Coronary artery (tissue), 2 donors: ENCODE measurements at regions not wholly inside any gene's neighbourhood (a gene's known extent, or its start where the extent isn't known, plus 50 kb on each side); places are given as distances from the start of the nearest gene placed in this dataset.

Source experiments
- DNase-seq: peaks from one replicate; pipeline ENCODE4 v3.0.0-alpha.2; 2017; ENCODE audit warnings: low spot score
- H3K27ac ChIP-seq, 2 donors: fragments of 200-600 bp; sonication (generic); one replicate each; pipeline ENCODE4 v1.5.1; 2016 to 2019
- H3K4me3 ChIP-seq: fragments of 200-600 bp; sonication (generic); 2 replicates; pipeline ENCODE4 v1.5.1; 2016; ENCODE audit warnings: mild to moderate bottlenecking, moderate library complexity
- TF ChIP-seq, protein P1 (sequence below): fragments of 200-600 bp; sonication (generic); IDR thresholded peaks from one replicate; pipeline ENCODE4 v1.5.1; 2019; ENCODE audit warnings: antibody characterized with exemption

- no peak overlapping the region for H3K27ac ChIP-seq
- no peak for DNase-seq
- TF ChIP-seq, protein P1, sequence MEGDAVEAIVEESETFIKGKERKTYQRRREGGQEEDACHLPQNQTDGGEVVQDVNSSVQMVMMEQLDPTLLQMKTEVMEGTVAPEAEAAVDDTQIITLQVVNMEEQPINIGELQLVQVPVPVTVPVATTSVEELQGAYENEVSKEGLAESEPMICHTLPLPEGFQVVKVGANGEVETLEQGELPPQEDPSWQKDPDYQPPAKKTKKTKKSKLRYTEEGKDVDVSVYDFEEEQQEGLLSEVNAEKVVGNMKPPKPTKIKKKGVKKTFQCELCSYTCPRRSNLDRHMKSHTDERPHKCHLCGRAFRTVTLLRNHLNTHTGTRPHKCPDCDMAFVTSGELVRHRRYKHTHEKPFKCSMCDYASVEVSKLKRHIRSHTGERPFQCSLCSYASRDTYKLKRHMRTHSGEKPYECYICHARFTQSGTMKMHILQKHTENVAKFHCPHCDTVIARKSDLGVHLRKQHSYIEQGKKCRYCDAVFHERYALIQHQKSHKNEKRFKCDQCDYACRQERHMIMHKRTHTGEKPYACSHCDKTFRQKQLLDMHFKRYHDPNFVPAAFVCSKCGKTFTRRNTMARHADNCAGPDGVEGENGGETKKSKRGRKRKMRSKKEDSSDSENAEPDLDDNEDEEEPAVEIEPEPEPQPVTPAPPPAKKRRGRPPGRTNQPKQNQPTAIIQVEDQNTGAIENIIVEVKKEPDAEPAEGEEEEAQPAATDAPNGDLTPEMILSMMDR, result no peak
- H3K4me3 ChIP-seq, result no peak overlapping the region
Measured at GRCh38 chr10:28459453-28460144, 73.3 kb upstream of the WAC start.

DNA sequence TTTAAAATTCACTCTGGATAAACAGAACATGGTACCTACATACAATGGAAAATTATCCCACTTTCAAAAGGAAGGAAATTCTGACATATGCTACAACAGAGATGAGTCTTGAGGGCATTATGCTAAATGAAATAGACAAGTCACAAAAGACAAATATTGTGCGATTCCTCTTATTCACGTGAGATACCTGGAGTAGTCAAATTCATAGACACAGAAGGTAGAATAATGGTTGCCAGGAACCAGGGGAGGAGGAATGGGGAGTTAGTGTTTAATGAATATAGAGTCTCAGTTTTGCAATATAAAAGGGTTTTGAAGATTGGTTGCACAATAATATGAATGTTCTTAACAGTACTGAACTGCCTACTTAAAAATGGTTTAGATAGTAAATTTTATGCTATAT, 69.8 kb upstream of the WAC start:
- TF ChIP-seq, protein P1, result no peak
- Histone ChIP-seq H3K4me3 (no peak overlapping the region), H3K27ac (no peak overlapping the region)
- no peak for DNase-seq

DNA sequence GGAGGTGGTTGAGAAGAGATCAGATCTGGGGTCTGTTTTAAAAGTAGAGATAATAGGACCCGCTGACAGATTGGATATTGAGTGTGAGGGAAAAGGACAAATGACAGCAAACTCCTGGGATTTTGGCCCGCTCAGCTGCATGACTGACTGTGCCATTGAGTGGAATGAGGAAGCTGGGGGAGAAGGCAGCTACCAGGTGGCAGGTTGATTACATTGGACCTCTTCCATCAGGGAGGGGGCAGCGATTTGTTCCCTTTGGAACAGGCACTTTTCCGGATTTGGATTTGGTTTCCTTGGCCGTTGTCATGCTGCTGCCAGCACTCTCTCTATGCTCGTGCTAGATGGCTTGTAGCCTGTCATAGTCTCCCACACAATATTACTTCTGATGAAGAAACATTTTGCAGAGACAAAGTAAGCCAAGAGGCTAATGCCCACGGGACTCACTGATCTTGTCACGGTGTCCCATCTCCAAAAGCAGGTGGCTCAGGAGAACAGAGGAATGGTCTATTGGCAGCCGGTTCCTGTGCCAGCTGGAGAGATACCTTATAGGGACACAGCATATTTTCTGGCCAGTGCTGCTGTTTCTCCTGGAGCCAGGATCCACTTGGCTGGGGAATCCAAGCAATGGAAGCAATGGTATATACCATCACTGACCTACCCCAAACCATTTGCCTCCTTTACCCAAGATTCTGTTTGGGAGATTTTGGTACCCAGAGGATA, 69.1 kb upstream of the WAC start:
- no peak for DNase-seq
- Histone ChIP-seq H3K4me3 (no peak overlapping the region), H3K27ac (no peak overlapping the region)
- TF ChIP-seq, protein P1, result no peak

- Histone ChIP-seq H3K27ac (no peak overlapping the region), H3K4me3 (no peak overlapping the region)
- DNase-seq, result no peak
- TF ChIP-seq, protein P1, result no peak
Measured at GRCh38 chr10:28467615-28468014, 65.3 kb upstream of the WAC start.

- Histone ChIP-seq H3K4me3 (no peak overlapping the region), H3K27ac (no peak overlapping the region)
- TF ChIP-seq, protein P1, result no peak
- DNase-seq, result no peak
Measured at GRCh38 chr10:28468707-28469483, 64.0 kb upstream of the WAC start.

GRCh38 chr10:28470873-28471651, 61.9 kb upstream of the WAC start:
- Histone ChIP-seq H3K4me3 (no peak overlapping the region), H3K27ac (no peak overlapping the region)
- TF ChIP-seq, protein P1, result no peak
- DNase-seq, result no peak
